NCI-H526 treated with DMSO at 0.1 percent for 48 hours (cell line): ENCODE measurements at regions not wholly inside any gene's neighbourhood (a gene's known extent, or its start where the extent isn't known, plus 50 kb on each side); places are given as distances from the start of the nearest gene placed in this dataset.
A peak's percentile ranks its signal among the peaks of the same experiment; 100 is the strongest.

Source experiments
- DNase-seq: peaks from one replicate; lab custom pipeline; 2025; lab: John Stamatoyannopoulos, UW

- no peak for DNase-seq
Measured at GRCh38 chr11:109864151-109864661, 229.0 kb upstream of the ZC3H12C start.

- DNase-seq: no peak
Measured at GRCh38 chr11:109864834-109865547, 228.2 kb upstream of the ZC3H12C start.

- peak; percentile 70 for DNase-seq
Measured at GRCh38 chr11:109865548-109866186, 227.5 kb upstream of the ZC3H12C start.

GRCh38 chr11:109867784-109868183 lies 225.4 kb upstream of the ZC3H12C start:
- no peak for DNase-seq

- DNase-seq: no peak
Measured at GRCh38 chr11:109869536-109869935, 223.7 kb upstream of the ZC3H12C start.

- DNase-seq: no peak
Measured at GRCh38 chr11:109870297-109870696, 222.9 kb upstream of the ZC3H12C start.

- DNase-seq: no peak
Measured at GRCh38 chr11:109877043-109877442, 216.1 kb upstream of the ZC3H12C start.

- no peak for DNase-seq
Measured at GRCh38 chr11:109884501-109884900, 208.7 kb upstream of the ZC3H12C start.

GRCh38 chr11:109885006-109885405 lies 208.2 kb upstream of the ZC3H12C start:
- DNase-seq: no peak

GRCh38 chr11:109892321-109892794 lies 200.8 kb upstream of the ZC3H12C start:
- DNase-seq: no peak

- no peak for DNase-seq
Measured at GRCh38 chr11:109894242-109894641, 198.9 kb upstream of the ZC3H12C start.

GRCh38 chr11:109898592-109898991 lies 194.6 kb upstream of the ZC3H12C start:
- no peak for DNase-seq

- DNase-seq: no peak
Measured at GRCh38 chr11:109902764-109903433, 190.3 kb upstream of the ZC3H12C start.

GRCh38 chr11:109911488-109911887 lies 181.7 kb upstream of the ZC3H12C start:
- no peak for DNase-seq

- DNase-seq: no peak
Measured at GRCh38 chr11:109914038-109914437, 179.2 kb upstream of the ZC3H12C start.

- no peak for DNase-seq
Measured at GRCh38 chr11:109914809-109915653, 178.2 kb upstream of the ZC3H12C start.

- no peak for DNase-seq
Measured at GRCh38 chr11:109926941-109927340, 166.3 kb upstream of the ZC3H12C start.

GRCh38 chr11:109929308-109929707 lies 163.9 kb upstream of the ZC3H12C start:
- no peak for DNase-seq

- DNase-seq: no peak
Measured at GRCh38 chr11:109933126-109933525, 160.1 kb upstream of the ZC3H12C start.

- no peak for DNase-seq
Measured at GRCh38 chr11:109934151-109934550, 159.0 kb upstream of the ZC3H12C start.

GRCh38 chr11:109936661-109937180 lies 156.5 kb upstream of the ZC3H12C start:
- DNase-seq: no peak

- no peak for DNase-seq
Measured at GRCh38 chr11:109937968-109938367, 155.2 kb upstream of the ZC3H12C start.
